Astrocyte (in vitro differentiated cells and primary cell): ENCODE measurements at regions not wholly inside any gene's neighbourhood (a gene's known extent, or its start where the extent isn't known, plus 50 kb on each side); places are given as distances from the start of the nearest gene placed in this dataset.

ENCODE experiments used
- EZH2 ChIP-seq: IDR thresholded peaks from 2 replicates; pipeline ENCODE4 v1.6.1; 2012; ENCODE audit warnings: mild to moderate bottlenecking, low read length, inconsistent platforms; ENCODE audit not compliant: insufficient read depth
- TF ChIP-seq, protein P1 (sequence below): IDR thresholded peaks from 2 replicates; pipeline ENCODE4 v1.5.1; 2011; ENCODE audit warnings: low read depth, mild to moderate bottlenecking, inconsistent platforms, low read length, moderate library complexity; ENCODE audit not compliant: insufficient read depth

DNA sequence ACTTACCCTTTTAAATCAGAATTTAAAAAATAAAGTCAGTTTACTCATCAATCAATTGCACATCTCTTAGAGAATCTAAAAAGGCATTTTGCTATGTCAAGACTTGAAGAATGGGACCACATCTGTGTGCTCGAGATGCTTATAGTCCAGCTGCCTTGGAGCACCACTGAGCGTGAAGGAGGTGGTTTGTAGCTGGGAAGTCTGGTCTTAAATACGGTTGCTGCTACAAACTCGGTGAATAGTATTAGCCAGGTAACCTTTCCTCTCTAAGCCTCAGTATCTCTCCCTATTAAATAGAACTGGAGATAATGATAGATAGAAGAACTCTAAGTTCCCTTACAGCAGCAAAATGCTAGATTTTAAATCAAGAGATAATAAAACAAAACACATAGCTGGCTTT, 289.7 kb downstream of the TRIB2 start:
- no peak for TF ChIP-seq EZH2
- TF ChIP-seq, protein P1, sequence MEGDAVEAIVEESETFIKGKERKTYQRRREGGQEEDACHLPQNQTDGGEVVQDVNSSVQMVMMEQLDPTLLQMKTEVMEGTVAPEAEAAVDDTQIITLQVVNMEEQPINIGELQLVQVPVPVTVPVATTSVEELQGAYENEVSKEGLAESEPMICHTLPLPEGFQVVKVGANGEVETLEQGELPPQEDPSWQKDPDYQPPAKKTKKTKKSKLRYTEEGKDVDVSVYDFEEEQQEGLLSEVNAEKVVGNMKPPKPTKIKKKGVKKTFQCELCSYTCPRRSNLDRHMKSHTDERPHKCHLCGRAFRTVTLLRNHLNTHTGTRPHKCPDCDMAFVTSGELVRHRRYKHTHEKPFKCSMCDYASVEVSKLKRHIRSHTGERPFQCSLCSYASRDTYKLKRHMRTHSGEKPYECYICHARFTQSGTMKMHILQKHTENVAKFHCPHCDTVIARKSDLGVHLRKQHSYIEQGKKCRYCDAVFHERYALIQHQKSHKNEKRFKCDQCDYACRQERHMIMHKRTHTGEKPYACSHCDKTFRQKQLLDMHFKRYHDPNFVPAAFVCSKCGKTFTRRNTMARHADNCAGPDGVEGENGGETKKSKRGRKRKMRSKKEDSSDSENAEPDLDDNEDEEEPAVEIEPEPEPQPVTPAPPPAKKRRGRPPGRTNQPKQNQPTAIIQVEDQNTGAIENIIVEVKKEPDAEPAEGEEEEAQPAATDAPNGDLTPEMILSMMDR: no peak
